Panc1 (cell line): ENCODE measurements at regions not wholly inside any gene's neighbourhood (a gene's known extent, or its start where the extent isn't known, plus 50 kb on each side); places are given as distances from the start of the nearest gene placed in this dataset.
A peak's percentile ranks its signal among the peaks of the same experiment; 100 is the strongest.

Source experiments
- ATAC-seq: fragments of 200-7000 bp; cut with Tn5 transposase; 2 replicates; pipeline ENCODE4 v1.9.1; 2020; ENCODE audit warnings: mild to moderate bottlenecking, moderate library complexity
- BruUV-seq: library from RNA; stranded (reverse); fragments of 400-500 nt; replicated peaks from 2 replicates; lab custom pipeline; 2021; lab: Mats Ljungman, UMichigan
- CTCF ChIA-PET: fragments of 300-600 bp; sonication (Branson Sonifier 250); formaldehyde crosslinking; loops from one replicate; lab custom pipeline; 2022; ENCODE audit warnings: antibody characterized with exemption; lab: Charles Lee
- POLR2A ChIA-PET: fragments of 300-600 bp; sonication (Branson Sonifier 250); formaldehyde crosslinking; loops from one replicate; lab custom pipeline; 2022; ENCODE audit warnings: antibody characterized with exemption; lab: Charles Lee
- DNase-seq: peaks from one replicate; pipeline ENCODE4 v3.0.0-alpha.2; 2010; ENCODE audit warnings: low read depth, low spot score
- H3K27ac ChIP-seq: 2 replicates; pipeline ENCODE4 v1.5.1; 2011; ENCODE audit warnings: mild to moderate bottlenecking, low read length, inconsistent platforms
- H3K27me3 ChIP-seq: fragments of 200-500 bp; sonication (Bioruptor generic); 2 replicates; pipeline ENCODE4 v1.6.0; 2014; ENCODE audit warnings: low read length, inconsistent platforms; ENCODE audit not compliant: control insufficient read depth, insufficient read depth
- H3K36me3 ChIP-seq: fragments of 200-500 bp; sonication (Bioruptor generic); 2 replicates; pipeline ENCODE4 v1.5.1; 2014; ENCODE audit warnings: inconsistent platforms, mild to moderate bottlenecking, low read length, moderate library complexity; ENCODE audit not compliant: control insufficient read depth, insufficient read depth
- H3K4me1 ChIP-seq: 2 replicates; pipeline ENCODE4 v1.5.1; 2011; ENCODE audit warnings: inconsistent platforms, mild to moderate bottlenecking, low read length, moderate library complexity; ENCODE audit not compliant: control insufficient read depth, insufficient read depth
- H3K4me3 ChIP-seq, 2 experiments: 2 replicates each; pipeline ENCODE4 v1.5.1; 2011 to 2012; ENCODE audit warnings: low read depth in 2 of 2, low read length in 2 of 2, mild to moderate bottlenecking in 2 of 2, inconsistent platforms in 1 of 2, moderate library complexity in 1 of 2
- H3K9me3 ChIP-seq: fragments of 200-500 bp; sonication (Bioruptor generic); 2 replicates; pipeline ENCODE4 v1.5.1; 2014; ENCODE audit warnings: low read depth, mild to moderate bottlenecking, inconsistent platforms, low read length, moderate library complexity; ENCODE audit not compliant: control insufficient read depth, insufficient read depth
- CTCF ChIP-seq: fragments of 450-650 bp; IDR thresholded peaks from 2 replicates; pipeline ENCODE4 v1.5.1; 2017; ENCODE audit warnings: mild to moderate bottlenecking
- POLR2AphosphoS5 ChIP-seq: IDR thresholded peaks from 2 replicates; pipeline ENCODE4 v1.6.1; 2012; ENCODE audit warnings: mild to moderate bottlenecking, low read depth, low read length, moderate library complexity
- REST ChIP-seq, 2 experiments: IDR thresholded peaks; 2 replicates each; pipeline ENCODE4 v1.6.1; 2011 to 2012; ENCODE audit warnings: low read depth in 2 of 2, control low read depth in 1 of 2, low read length in 1 of 2, mild to moderate bottlenecking in 1 of 2, moderate library complexity in 1 of 2; ENCODE audit not compliant: insufficient read depth in 1 of 2
- SIN3A ChIP-seq: IDR thresholded peaks from 2 replicates; pipeline ENCODE4 v1.6.1; 2012; ENCODE audit warnings: low read depth, mild to moderate bottlenecking, low read length, moderate library complexity, borderline replicate concordance; ENCODE audit not compliant: insufficient read depth
- TCF7L2 ChIP-seq: IDR thresholded peaks from 2 replicates; pipeline ENCODE4 v1.6.1; 2011; ENCODE audit warnings: mild to moderate bottlenecking, low read depth, low read length, inconsistent platforms
- in situ Hi-C: cut with HindIII; loops from 2 replicates; pipeline ENCODE4 v1.10.0; 2016; ENCODE audit warnings: low sequenced_read_pairs, low pct_unique_long_range_greater_than_20kb
- intact Hi-C: fragments of 100-400 bp; cut with micrococcal nuclease; formaldehyde crosslinking; loops from one replicate; pipeline ENCODE4 v1.10.0; 2022; ENCODE audit not compliant: unreplicated experiment

- TF ChIP-seq SIN3A (no peak), POLR2AphosphoS5 (no peak), TCF7L2 (no peak), CTCF (no peak), REST (IDR thresholded peaks at IDR 0.05; ENCODE audit: insufficient read depth in 1 of 2, low read depth in 2 of 2, low read length in 1 of 2) (no peak)
- Histone ChIP-seq H3K4me1 (no peaks in the 10 kb centered on the region), H3K27me3 (peaks cover 25% of the 10 kb centered on the region), H3K36me3 (no peaks in the 10 kb centered on the region), H3K4me3 (no peak overlapping the region), H3K27ac (no peak overlapping the region), H3K9me3 (peaks cover 4% of the 10 kb centered on the region; the same call in 1 of the 2 replicates)
- CTCF ChIA-PET = interaction anchor here (0.6 kb wide), 1 partner anchor 63 kb away, joined by 6 read pairs; no protein-coding TSS in a partner anchor
- POLR2A ChIA-PET = no interaction called here
- ATAC-seq (no peak), DNase-seq (no peak)
- in situ Hi-C loops (no loop called here), intact Hi-C loops (no loop called here)
- no TSS peak for BruUV-seq
Measured at GRCh38 chr17:77660524-77660923, 298.0 kb upstream of the TNRC6C start.

GRCh38 chr17:77662833-77663232, 295.7 kb upstream of the TNRC6C start:
- Histone ChIP-seq H3K36me3 (no peaks in the 10 kb centered on the region), H3K4me3 (no peak overlapping the region), H3K9me3 (peaks cover 4% of the 10 kb centered on the region; the same call in 1 of the 2 replicates), H3K4me1 (no peaks in the 10 kb centered on the region), H3K27ac (no peak overlapping the region), H3K27me3 (peaks cover 13% of the 10 kb centered on the region)
- DNase-seq = no peak
- POLR2A ChIA-PET = no interaction called here
- no peak for TF ChIP-seq SIN3A
- no peak for TF ChIP-seq CTCF
- no peak for TF ChIP-seq POLR2AphosphoS5
- TF ChIP-seq REST (IDR thresholded peaks at IDR 0.05; ENCODE audit: insufficient read depth in 1 of 2, low read depth in 2 of 2, low read length in 1 of 2) = no peak
- no peak for TF ChIP-seq TCF7L2
- intact Hi-C loops (no loop called here), in situ Hi-C loops (no loop called here)
- 0 out of 2 replicates have a peak, but pooled peaks have one; percentile 19 for ATAC-seq
- no TSS peak for BruUV-seq
- CTCF ChIA-PET = interaction anchor here (0.6 kb wide), 1 partner anchor 94 kb away, joined by 5 read pairs; no protein-coding TSS in a partner anchor
